ENCODE measurements at regions not wholly inside any gene's neighbourhood (a gene's known extent, or its start where the extent isn't known, plus 50 kb on each side); places are given as distances from the start of the nearest gene placed in this dataset.

DNA sequence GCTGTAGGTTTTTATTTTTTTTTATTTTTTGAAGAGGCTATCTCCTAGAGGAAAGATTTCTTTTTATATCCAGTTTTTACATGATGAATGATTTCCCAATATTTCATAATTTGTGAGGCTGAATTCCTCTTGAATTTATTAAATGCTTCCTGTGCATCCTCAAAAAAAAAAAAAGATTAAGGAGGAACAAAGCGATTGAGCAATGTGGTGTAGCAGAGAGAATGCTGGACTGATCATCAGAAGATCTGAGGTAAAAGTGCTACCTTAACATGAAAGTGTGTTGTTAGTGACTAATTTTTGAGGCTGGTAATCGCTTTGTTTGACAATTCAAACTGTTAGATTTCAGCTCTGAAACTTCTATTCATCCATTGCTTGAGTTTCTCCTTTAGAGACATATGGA is 125.1 kb downstream of the ESM1 start:
- no peak overlapping the region for H3K4me3 ChIP-seq (ENCODE audit: low read depth, poor library complexity, severe bottlenecking)
- no peak for TF ChIP-seq POLR2A (IDR thresholded peaks at IDR 0.05)
- TF ChIP-seq, protein P1, sequence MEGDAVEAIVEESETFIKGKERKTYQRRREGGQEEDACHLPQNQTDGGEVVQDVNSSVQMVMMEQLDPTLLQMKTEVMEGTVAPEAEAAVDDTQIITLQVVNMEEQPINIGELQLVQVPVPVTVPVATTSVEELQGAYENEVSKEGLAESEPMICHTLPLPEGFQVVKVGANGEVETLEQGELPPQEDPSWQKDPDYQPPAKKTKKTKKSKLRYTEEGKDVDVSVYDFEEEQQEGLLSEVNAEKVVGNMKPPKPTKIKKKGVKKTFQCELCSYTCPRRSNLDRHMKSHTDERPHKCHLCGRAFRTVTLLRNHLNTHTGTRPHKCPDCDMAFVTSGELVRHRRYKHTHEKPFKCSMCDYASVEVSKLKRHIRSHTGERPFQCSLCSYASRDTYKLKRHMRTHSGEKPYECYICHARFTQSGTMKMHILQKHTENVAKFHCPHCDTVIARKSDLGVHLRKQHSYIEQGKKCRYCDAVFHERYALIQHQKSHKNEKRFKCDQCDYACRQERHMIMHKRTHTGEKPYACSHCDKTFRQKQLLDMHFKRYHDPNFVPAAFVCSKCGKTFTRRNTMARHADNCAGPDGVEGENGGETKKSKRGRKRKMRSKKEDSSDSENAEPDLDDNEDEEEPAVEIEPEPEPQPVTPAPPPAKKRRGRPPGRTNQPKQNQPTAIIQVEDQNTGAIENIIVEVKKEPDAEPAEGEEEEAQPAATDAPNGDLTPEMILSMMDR (IDR thresholded peaks at IDR 0.05) = no peak
- WGBS, 2 donors = 67 to 68% methylated on average over 2 of the region's 2 CpGs
- intact Hi-C loops (cut with DNase I; ENCODE audit: low total_unique reads) = no loop called here
- no peak for DNase-seq (ENCODE audit: low spot score in 2 of 2)

DNA sequence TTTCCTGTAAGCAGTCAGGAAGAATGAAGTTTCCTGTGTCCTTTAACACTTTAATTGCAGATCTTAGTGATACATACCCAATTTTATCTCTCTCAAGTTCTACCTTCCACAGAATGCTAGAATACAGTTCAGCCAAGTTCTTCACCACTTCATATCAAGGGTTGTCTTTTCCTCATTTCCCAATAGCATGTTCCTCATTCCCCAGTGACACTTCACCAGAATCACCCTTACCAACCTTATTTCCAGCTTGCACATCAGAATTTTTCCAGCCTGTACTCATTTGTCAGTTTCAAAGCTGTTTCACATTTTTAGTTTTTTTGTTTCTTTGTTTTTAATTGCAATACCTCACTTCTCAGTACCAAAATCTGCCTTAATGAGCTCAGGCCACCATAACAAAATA is 126.1 kb downstream of the ESM1 start:
- intact Hi-C loops (cut with DNase I; ENCODE audit: low total_unique reads) = no loop called here
- no peak overlapping the region for H3K4me3 ChIP-seq (ENCODE audit: low read depth, poor library complexity, severe bottlenecking)
- DNase-seq (ENCODE audit: low spot score in 2 of 2) = no peak
- TF ChIP-seq, protein P1 (IDR thresholded peaks at IDR 0.05) = no peak
- TF ChIP-seq POLR2A (IDR thresholded peaks at IDR 0.05) = no peak

DNA sequence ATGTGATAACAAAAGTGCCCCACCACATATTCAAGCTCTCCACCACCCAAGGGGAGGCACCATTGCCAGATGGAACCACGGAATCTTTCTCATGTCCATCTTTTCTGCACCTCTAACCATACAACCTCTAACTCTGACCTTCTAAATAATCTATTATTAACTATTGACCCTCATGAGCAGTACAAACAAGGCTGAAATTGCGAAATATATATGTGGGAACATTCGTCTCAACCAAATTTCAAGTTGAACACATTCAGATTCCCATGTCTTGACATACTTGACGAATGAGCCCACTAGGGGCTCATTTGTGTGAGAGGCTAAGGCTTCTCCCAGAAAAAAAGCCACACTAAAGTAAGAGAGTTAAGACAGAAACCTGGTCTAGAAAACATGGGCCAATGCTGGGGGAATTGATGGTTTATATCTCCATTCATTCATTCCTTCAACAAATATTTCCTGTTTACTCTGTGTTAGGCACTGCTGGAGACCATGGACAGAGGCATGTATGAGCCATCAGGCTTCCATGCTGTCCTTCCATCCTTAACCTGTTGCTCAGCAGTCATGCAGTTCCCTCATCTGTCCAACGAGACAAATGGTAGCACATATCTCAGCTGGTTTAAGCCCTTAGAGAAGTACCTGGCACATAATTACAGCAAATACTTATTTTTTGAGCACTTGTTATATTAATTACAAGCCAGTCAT is 130.4 kb downstream of the ESM1 start:
- H3K4me3 ChIP-seq (ENCODE audit: low read depth, poor library complexity, severe bottlenecking) = no peak overlapping the region
- intact Hi-C loops (cut with DNase I; ENCODE audit: low total_unique reads) = no loop called here
- TF ChIP-seq POLR2A (IDR thresholded peaks at IDR 0.05) = no peak
- TF ChIP-seq, protein P1 (IDR thresholded peaks at IDR 0.05) = no peak
- 90 to 91% methylated on average over 5 of the region's 5 CpGs for WGBS, 2 donors
- DNase-seq (ENCODE audit: low spot score in 2 of 2) = no peak

DNA sequence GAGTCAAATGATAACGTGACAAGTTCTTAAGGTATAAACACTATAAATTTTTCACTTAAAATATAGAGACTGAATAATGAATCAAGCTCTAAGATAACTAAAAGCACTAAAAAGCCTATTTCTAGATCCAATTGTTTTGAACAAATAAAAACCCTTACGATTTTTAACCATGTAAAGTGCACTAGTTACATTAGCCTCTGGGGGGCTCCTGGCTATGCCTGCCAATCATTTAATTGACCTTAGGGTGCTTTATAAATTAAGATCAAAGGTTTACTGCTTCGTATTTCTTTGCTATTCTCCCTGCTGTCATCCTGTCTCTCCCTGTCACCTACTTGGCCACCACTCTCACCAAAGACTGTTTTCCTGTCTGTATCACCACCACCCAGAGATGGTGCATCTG is 133.4 kb downstream of the ESM1 start:
- DNase-seq (ENCODE audit: low spot score in 2 of 2) = no peak
- TF ChIP-seq, protein P1 (IDR thresholded peaks at IDR 0.05) = no peak
- no peak for TF ChIP-seq POLR2A (IDR thresholded peaks at IDR 0.05)
- no peak overlapping the region for H3K4me3 ChIP-seq (ENCODE audit: low read depth, poor library complexity, severe bottlenecking)
- intact Hi-C loops (cut with DNase I; ENCODE audit: low total_unique reads) = no loop called here
- 52 to 53% methylated on average over 3 of the region's 3 CpGs for WGBS, 2 donors

DNA sequence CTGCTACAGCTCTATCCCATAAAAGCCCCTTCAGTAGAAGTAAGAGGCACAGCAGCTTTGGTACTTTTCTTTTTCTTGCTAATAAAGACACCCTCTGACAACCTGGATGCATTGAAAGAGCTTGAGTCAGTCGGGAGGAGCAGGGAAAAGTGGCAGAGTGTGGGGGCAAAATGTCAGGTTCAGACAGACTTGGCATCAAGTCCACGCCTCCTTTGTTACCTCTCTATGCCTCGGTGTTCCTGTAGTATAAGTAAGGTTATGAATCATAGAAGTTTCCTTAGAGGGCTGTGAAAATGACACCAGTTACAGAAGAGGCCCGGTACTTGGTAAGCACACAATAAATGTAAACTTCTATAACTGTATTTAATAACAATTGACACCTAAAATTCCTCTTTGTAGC is 133.9 kb downstream of the ESM1 start:
- no peak overlapping the region for H3K4me3 ChIP-seq (ENCODE audit: low read depth, poor library complexity, severe bottlenecking)
- 52 to 61% methylated on average over 4 of the region's 4 CpGs for WGBS, 2 donors
- no peak for DNase-seq (ENCODE audit: low spot score in 2 of 2)
- TF ChIP-seq, protein P1 (IDR thresholded peaks at IDR 0.05) = no peak
- TF ChIP-seq POLR2A (IDR thresholded peaks at IDR 0.05) = no peak
- intact Hi-C loops (cut with DNase I; ENCODE audit: low total_unique reads) = no loop called here

DNA sequence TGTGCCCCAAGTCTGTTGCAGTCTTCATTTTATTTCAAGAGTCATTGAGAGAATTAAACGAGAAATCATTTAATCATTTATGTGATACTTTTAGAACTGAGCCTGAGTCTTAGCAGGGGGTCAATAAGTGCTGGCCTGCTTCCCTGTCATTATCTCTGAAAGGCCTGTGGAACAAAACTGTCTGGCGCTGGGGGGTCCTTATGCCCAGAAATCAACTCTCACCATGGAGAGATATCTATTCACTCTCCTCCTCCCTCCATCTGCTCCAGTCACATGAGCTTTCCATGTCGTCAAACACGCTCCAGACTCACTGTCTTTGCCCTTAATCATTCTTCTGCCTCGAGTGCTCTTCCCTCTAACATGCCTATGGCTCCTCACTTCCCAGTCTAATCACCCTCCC is 136.8 kb downstream of the ESM1 start:
- intact Hi-C loops (cut with DNase I; ENCODE audit: low total_unique reads) = loop anchor here (5.0 kb wide), 1 partner anchor 331 kb away; the partner anchor contains the start of gene SNX18
- TF ChIP-seq, protein P1 (IDR thresholded peaks at IDR 0.05) = no peak
- TF ChIP-seq POLR2A (IDR thresholded peaks at IDR 0.05) = no peak
- WGBS, 2 donors = 74 to 79% methylated on average over 5 of the region's 5 CpGs
- H3K4me3 ChIP-seq (ENCODE audit: low read depth, poor library complexity, severe bottlenecking) = no peak overlapping the region
- DNase-seq (ENCODE audit: low spot score in 2 of 2) = no peak

Data from lower leg skin (tissue), 4 donors.